ENCODE measurements at regions not wholly inside any gene's neighbourhood (a gene's known extent, or its start where the extent isn't known, plus 50 kb on each side); places are given as distances from the start of the nearest gene placed in this dataset.

GRCh38 chr6:8743170-8743745, 307.9 kb upstream of the SLC35B3 start:
- CTCF ChIA-PET, result no interaction called here
- Histone ChIP-seq H3K9ac (replicated peaks; ENCODE audit: extremely low read depth, insufficient read depth, low read length) (no peak overlapping the region), H3K4me3 (replicated peaks in 1 of 3; ENCODE audit: insufficient read depth in 1 of 3, low read depth in 1 of 3, low read length in 3 of 3) (no peak overlapping the region), H3K9me3 (replicated peaks; ENCODE audit: control insufficient read depth, insufficient read depth, low read length) (peaks cover 5% of the 10 kb centered on the region), H4K20me1 (replicated peaks; ENCODE audit: control insufficient read depth, extremely low read depth, insufficient read depth, low read length) (no peaks in the 10 kb centered on the region), H3K36me3 (ENCODE audit: control insufficient read depth in 2 of 2, extremely low read depth in 1 of 2, insufficient read depth in 2 of 2, low read length in 2 of 2) (no peaks in the 10 kb centered on the region), H3K27me3 (ENCODE audit: control insufficient read depth in 2 of 2, insufficient read depth in 2 of 2, low read length in 2 of 2) (no peaks in the 10 kb centered on the region), H3K27ac (ENCODE audit: insufficient read depth, low read depth, low read length) (no peak overlapping the region), H3K4me1 (ENCODE audit: control insufficient read depth, extremely low read depth, insufficient read depth, low read length) (no peaks in the 10 kb centered on the region), H3K9me1 (replicated peaks; ENCODE audit: control insufficient read depth, extremely low read depth, insufficient read depth, low read length) (no peaks in the 10 kb centered on the region), H2AFZ (ENCODE audit: low read depth, low read length) (no peak overlapping the region), H3K4me2 (ENCODE audit: insufficient read depth, low read length) (no peak overlapping the region), H3K79me2 (ENCODE audit: control insufficient read depth, insufficient read depth, low read length) (no peaks in the 10 kb centered on the region)
- DNase-seq (ENCODE audit: low read depth, low spot score) (no peak), FAIRE-seq (no peak)
- intact Hi-C loops (cut with micrococcal nuclease) (no loop called here), dilution Hi-C loops (cut with MboI; ENCODE audit: extremely low pct_ligation_motif_present, low sequenced_read_pairs) (no loop called here)
- TF ChIP-seq, protein P1, sequence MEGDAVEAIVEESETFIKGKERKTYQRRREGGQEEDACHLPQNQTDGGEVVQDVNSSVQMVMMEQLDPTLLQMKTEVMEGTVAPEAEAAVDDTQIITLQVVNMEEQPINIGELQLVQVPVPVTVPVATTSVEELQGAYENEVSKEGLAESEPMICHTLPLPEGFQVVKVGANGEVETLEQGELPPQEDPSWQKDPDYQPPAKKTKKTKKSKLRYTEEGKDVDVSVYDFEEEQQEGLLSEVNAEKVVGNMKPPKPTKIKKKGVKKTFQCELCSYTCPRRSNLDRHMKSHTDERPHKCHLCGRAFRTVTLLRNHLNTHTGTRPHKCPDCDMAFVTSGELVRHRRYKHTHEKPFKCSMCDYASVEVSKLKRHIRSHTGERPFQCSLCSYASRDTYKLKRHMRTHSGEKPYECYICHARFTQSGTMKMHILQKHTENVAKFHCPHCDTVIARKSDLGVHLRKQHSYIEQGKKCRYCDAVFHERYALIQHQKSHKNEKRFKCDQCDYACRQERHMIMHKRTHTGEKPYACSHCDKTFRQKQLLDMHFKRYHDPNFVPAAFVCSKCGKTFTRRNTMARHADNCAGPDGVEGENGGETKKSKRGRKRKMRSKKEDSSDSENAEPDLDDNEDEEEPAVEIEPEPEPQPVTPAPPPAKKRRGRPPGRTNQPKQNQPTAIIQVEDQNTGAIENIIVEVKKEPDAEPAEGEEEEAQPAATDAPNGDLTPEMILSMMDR (IDR thresholded peaks at IDR 0.05; ENCODE audit: extremely low read depth in 1 of 2, insufficient read depth in 1 of 2, low read depth in 1 of 2, low read length in 2 of 2), result no peak
- TF ChIP-seq POLR2AphosphoS5 (IDR thresholded peaks at IDR 0.05; ENCODE audit: insufficient read depth, low read depth, low read length) (no peak), POLR2A (IDR thresholded peaks at IDR 0.05; ENCODE audit: low read depth, low read length) (no peak), FOS (IDR thresholded peaks at IDR 0.05; ENCODE audit: borderline replicate concordance, insufficient read depth, low read length) (no peak), MYC (IDR thresholded peaks at IDR 0.05; ENCODE audit: low read depth, low read length) (no peak), JUN (IDR thresholded peaks at IDR 0.05; ENCODE audit: borderline replicate concordance, insufficient read depth, insufficient read length, low read depth) (no peak), EZH2 (IDR thresholded peaks at IDR 0.05; ENCODE audit: borderline replicate concordance, low read depth, low read length, severe bottlenecking) (no peak), GATA2 (IDR thresholded peaks at IDR 0.05; ENCODE audit: insufficient read depth, insufficient read length, low read depth, low read length) (no peak)
- TF ChIP-seq, protein P2, sequence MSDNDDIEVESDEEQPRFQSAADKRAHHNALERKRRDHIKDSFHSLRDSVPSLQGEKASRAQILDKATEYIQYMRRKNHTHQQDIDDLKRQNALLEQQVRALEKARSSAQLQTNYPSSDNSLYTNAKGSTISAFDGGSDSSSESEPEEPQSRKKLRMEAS (IDR thresholded peaks at IDR 0.05; ENCODE audit: insufficient read depth, insufficient read length), result no peak
- POLR2A ChIA-PET, result no interaction called here
- no TSS peak for BruUV-seq (replicated peaks)
